ENCODE measurements at regions not wholly inside any gene's neighbourhood (a gene's known extent, or its start where the extent isn't known, plus 50 kb on each side); places are given as distances from the start of the nearest gene placed in this dataset.

GRCh38 chr19:28394725-28395124 lies 818.2 kb downstream of the UQCRFS1 start:
- no peak for TF ChIP-seq CTCF (IDR thresholded peaks at IDR 0.05)
- H3K27ac ChIP-seq: no peak overlapping the region
- no peaks in the 10 kb centered on the region for H3K27me3 ChIP-seq
- no peaks in the 10 kb centered on the region for H3K4me1 ChIP-seq
- H3K9me3 ChIP-seq: no peaks in the 10 kb centered on the region
- DNase-seq (ENCODE audit: low spot score in 2 of 2): no peak
- intact Hi-C loops (cut with DNase I): no loop called here
- no peak overlapping the region for H3K4me3 ChIP-seq
- no peaks in the 10 kb centered on the region for H3K36me3 ChIP-seq

GRCh38 chr19:28393574-28394336 lies 819.2 kb downstream of the UQCRFS1 start:
- Histone ChIP-seq H3K4me3 (no peak overlapping the region), H3K9me3 (no peaks in the 10 kb centered on the region), H3K36me3 (no peaks in the 10 kb centered on the region), H3K27ac (no peak overlapping the region), H3K4me1 (no peaks in the 10 kb centered on the region), H3K27me3 (no peaks in the 10 kb centered on the region)
- no peak for DNase-seq (ENCODE audit: low spot score in 2 of 2)
- intact Hi-C loops (cut with DNase I): no loop called here
- TF ChIP-seq CTCF (IDR thresholded peaks at IDR 0.05): no peak

GRCh38 chr19:28388988-28389387 lies 824.0 kb downstream of the UQCRFS1 start:
- Histone ChIP-seq H3K4me3 (no peak overlapping the region), H3K27ac (no peak overlapping the region), H3K27me3 (no peaks in the 10 kb centered on the region), H3K9me3 (no peaks in the 10 kb centered on the region), H3K36me3 (no peaks in the 10 kb centered on the region), H3K4me1 (no peaks in the 10 kb centered on the region)
- TF ChIP-seq CTCF (IDR thresholded peaks at IDR 0.05): no peak
- intact Hi-C loops (cut with DNase I): no loop called here
- no peak for DNase-seq (ENCODE audit: low spot score in 2 of 2)

GRCh38 chr19:28387507-28387906 lies 825.4 kb downstream of the UQCRFS1 start:
- TF ChIP-seq CTCF (IDR thresholded peaks at IDR 0.05): no peak
- no peak overlapping the region for H3K4me3 ChIP-seq
- DNase-seq (ENCODE audit: low spot score in 2 of 2): no peak
- H3K9me3 ChIP-seq: no peaks in the 10 kb centered on the region
- no peaks in the 10 kb centered on the region for H3K36me3 ChIP-seq
- H3K27me3 ChIP-seq: no peaks in the 10 kb centered on the region
- no peaks in the 10 kb centered on the region for H3K4me1 ChIP-seq
- intact Hi-C loops (cut with DNase I): no loop called here
- no peak overlapping the region for H3K27ac ChIP-seq

- Histone ChIP-seq H3K9me3 (no peaks in the 10 kb centered on the region), H3K36me3 (no peaks in the 10 kb centered on the region), H3K27ac (no peak overlapping the region), H3K4me1 (no peaks in the 10 kb centered on the region), H3K4me3 (no peak overlapping the region), H3K27me3 (no peaks in the 10 kb centered on the region)
- no peak for DNase-seq (ENCODE audit: low spot score in 2 of 2)
- no peak for TF ChIP-seq CTCF (IDR thresholded peaks at IDR 0.05)
- intact Hi-C loops (cut with DNase I): no loop called here
Measured at GRCh38 chr19:28386470-28386869, 826.5 kb downstream of the UQCRFS1 start.

- no peak for TF ChIP-seq CTCF (IDR thresholded peaks at IDR 0.05)
- H3K36me3 ChIP-seq: no peaks in the 10 kb centered on the region
- H3K4me1 ChIP-seq: no peaks in the 10 kb centered on the region
- H3K9me3 ChIP-seq: no peaks in the 10 kb centered on the region
- H3K27ac ChIP-seq: no peak overlapping the region
- H3K4me3 ChIP-seq: no peak overlapping the region
- no peak for DNase-seq (ENCODE audit: low spot score in 2 of 2)
- intact Hi-C loops (cut with DNase I): no loop called here
- no peaks in the 10 kb centered on the region for H3K27me3 ChIP-seq
Measured at GRCh38 chr19:28386066-28386465, 826.9 kb downstream of the UQCRFS1 start.
